IMR-90 (cell line): ENCODE measurements at regions not wholly inside any gene's neighbourhood (a gene's known extent, or its start where the extent isn't known, plus 50 kb on each side); places are given as distances from the start of the nearest gene placed in this dataset.

Experiments
- BHLHE40 ChIP-seq: fragments of 150-350 bp; IDR thresholded peaks from 2 replicates; pipeline ENCODE4 v1.6.1; 2016; ENCODE audit warnings: mild to moderate bottlenecking, low read depth, low read length
- CEBPB ChIP-seq: IDR thresholded peaks from 2 replicates; pipeline ENCODE4 v1.6.1; 2012; ENCODE audit warnings: low read depth, low read length, improper control_type of control experiment
- CHD1 ChIP-seq: IDR thresholded peaks from 2 replicates; pipeline ENCODE4 v1.6.1; 2012; ENCODE audit warnings: low read depth, low read length, improper control_type of control experiment
- FOS ChIP-seq: fragments of 150-350 bp; IDR thresholded peaks from 2 replicates; pipeline ENCODE4 v1.6.1; 2016; ENCODE audit warnings: low read depth, low read length
- POLR2A ChIP-seq: IDR thresholded peaks from 2 replicates; pipeline ENCODE4 v1.6.1; 2012; ENCODE audit warnings: mild to moderate bottlenecking, low read depth, low read length
- RFX5 ChIP-seq: IDR thresholded peaks from 2 replicates; pipeline ENCODE4 v1.8.0; 2012; ENCODE audit warnings: low read depth, mild to moderate bottlenecking, low read length, moderate library complexity
- TF ChIP-seq, protein P1 (sequence below): conservative IDR thresholded peaks from 2 replicates; pipeline ENCODE4 v1.5.1; 2012; ENCODE audit warnings: mild to moderate bottlenecking, low read depth, low read length, improper control_type of control experiment

DNA sequence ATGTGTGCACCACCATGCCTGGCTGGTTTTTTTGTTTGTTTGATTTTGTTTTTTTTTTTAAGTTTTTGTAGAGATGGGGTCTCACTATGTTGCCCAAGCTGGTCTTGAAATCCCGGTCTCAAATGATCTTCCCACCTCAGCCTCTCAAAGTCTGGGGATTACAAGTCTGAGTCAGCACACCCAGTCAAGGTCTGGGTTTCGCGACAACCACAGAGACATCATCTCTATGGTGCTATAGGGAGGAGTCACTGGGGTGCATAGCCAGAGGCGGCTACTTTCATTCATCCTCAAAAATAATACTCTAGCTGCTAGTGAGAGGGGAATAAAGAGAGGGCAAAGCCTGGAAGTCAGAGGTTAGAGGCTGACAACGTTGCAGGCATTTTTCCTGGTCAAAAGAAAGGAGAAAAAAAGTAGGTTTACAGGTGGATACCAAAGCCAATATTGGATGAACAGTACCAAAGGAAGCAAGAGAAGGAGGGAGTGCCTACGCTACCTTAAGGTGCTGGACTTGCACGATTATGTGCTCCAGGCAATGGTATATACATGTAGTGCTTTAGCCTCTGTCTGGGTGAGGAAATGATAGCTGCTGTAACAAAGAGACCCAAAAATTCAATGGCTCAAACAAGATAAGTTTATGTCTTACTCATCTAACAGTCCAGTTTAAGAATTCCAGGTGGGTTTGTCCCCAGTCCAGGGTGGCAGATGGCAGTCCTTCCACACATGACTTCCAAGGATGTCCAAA, 178.3 kb downstream of the SKIDA1 start:
- TF ChIP-seq CHD1 = no peak
- no peak for TF ChIP-seq BHLHE40
- no peak for TF ChIP-seq POLR2A
- TF ChIP-seq, protein P1, sequence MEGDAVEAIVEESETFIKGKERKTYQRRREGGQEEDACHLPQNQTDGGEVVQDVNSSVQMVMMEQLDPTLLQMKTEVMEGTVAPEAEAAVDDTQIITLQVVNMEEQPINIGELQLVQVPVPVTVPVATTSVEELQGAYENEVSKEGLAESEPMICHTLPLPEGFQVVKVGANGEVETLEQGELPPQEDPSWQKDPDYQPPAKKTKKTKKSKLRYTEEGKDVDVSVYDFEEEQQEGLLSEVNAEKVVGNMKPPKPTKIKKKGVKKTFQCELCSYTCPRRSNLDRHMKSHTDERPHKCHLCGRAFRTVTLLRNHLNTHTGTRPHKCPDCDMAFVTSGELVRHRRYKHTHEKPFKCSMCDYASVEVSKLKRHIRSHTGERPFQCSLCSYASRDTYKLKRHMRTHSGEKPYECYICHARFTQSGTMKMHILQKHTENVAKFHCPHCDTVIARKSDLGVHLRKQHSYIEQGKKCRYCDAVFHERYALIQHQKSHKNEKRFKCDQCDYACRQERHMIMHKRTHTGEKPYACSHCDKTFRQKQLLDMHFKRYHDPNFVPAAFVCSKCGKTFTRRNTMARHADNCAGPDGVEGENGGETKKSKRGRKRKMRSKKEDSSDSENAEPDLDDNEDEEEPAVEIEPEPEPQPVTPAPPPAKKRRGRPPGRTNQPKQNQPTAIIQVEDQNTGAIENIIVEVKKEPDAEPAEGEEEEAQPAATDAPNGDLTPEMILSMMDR = no peak
- no peak for TF ChIP-seq FOS
- TF ChIP-seq CEBPB = no peak
- TF ChIP-seq RFX5 = no peak
